ENCODE measurements at regions not wholly inside any gene's neighbourhood (a gene's known extent, or its start where the extent isn't known, plus 50 kb on each side); places are given as distances from the start of the nearest gene placed in this dataset.

GRCh38 chr16:10312784-10313724 lies 72.8 kb upstream of the ATF7IP2 start:
- H3K36me3 ChIP-seq, result no peaks in the 10 kb centered on the region
- peak overlapping the region; percentile 8 to 69 (median 63); a peak in 20 of 22 replicates for H3K4me2 ChIP-seq
- H3K4me1 ChIP-seq, result peaks cover 7 to 45% (median 32%) of the 10 kb centered on the region in 10 experiments
- no peaks in the 10 kb centered on the region for H3K27me3 ChIP-seq
- H3K4me3 ChIP-seq, result no peak overlapping the region
- no peaks in the 10 kb centered on the region for H4K20me1 ChIP-seq
- H3K27ac ChIP-seq, result peak overlapping the region in 8 of 11 experiments; percentile 4 to 59 (median 43); a peak in 14 of 22 replicates
- no peak for TF ChIP-seq Cebpa-rat (IDR thresholded peaks at IDR 0.05)
- H3K9ac ChIP-seq, result peak overlapping the region in 4 of 11 experiments; percentile 7 to 36 (median 20); a peak in 4 of 22 replicates
- peaks cover 0 to 3% (median 0%) of the 10 kb centered on the region in 11 experiments; a peak in 1 of 22 replicates for H3K9me3 ChIP-seq (replicated peaks in 1 of 11)

GRCh38 chr16:10314317-10314716 lies 71.5 kb upstream of the ATF7IP2 start:
- no peak overlapping the region; a peak in 1 of 22 replicates for H3K9ac ChIP-seq
- H3K4me1 ChIP-seq, result peaks cover 7 to 41% (median 28%) of the 10 kb centered on the region in 10 experiments
- H3K4me3 ChIP-seq, result no peak overlapping the region
- H3K27ac ChIP-seq, result peak overlapping the region in 3 of 11 experiments; percentile 17 to 50 (median 21); a peak in 2 of 22 replicates
- H3K27me3 ChIP-seq, result no peaks in the 10 kb centered on the region
- H3K36me3 ChIP-seq, result no peaks in the 10 kb centered on the region
- H3K9me3 ChIP-seq (replicated peaks in 1 of 11), result no peaks in the 10 kb centered on the region
- H3K4me2 ChIP-seq, result peak overlapping the region in 1 of 11 experiments; percentile 66; a peak in 1 of 22 replicates
- no peak for TF ChIP-seq Cebpa-rat (IDR thresholded peaks at IDR 0.05)
- H4K20me1 ChIP-seq, result no peaks in the 10 kb centered on the region

- H3K27me3 ChIP-seq, result no peaks in the 10 kb centered on the region
- H3K36me3 ChIP-seq, result no peaks in the 10 kb centered on the region
- peaks cover 7 to 41% (median 28%) of the 10 kb centered on the region in 10 experiments for H3K4me1 ChIP-seq
- H3K9ac ChIP-seq, result no peak overlapping the region; a peak in 1 of 22 replicates
- H3K4me3 ChIP-seq, result no peak overlapping the region
- TF ChIP-seq Cebpa-rat (IDR thresholded peaks at IDR 0.05), result no peak
- H4K20me1 ChIP-seq, result no peaks in the 10 kb centered on the region
- H3K4me2 ChIP-seq, result 0 out of 22 replicates have a peak overlapping the region, but pooled peaks of 1 of the 11 experiments have one; percentile 66
- peak overlapping the region in 1 of 11 experiments; percentile 50; a peak in 1 of 22 replicates for H3K27ac ChIP-seq
- H3K9me3 ChIP-seq (replicated peaks in 1 of 11), result no peaks in the 10 kb centered on the region
These were observed 71.0 kb upstream of the ATF7IP2 start for GRCh38 chr16:10314811-10315210.

- no peaks in the 10 kb centered on the region for H3K27me3 ChIP-seq
- no peak overlapping the region for H3K4me2 ChIP-seq
- no peak overlapping the region for H3K4me3 ChIP-seq
- peaks cover 7 to 24% (median 19%) of the 10 kb centered on the region in 10 experiments for H3K4me1 ChIP-seq
- no peaks in the 10 kb centered on the region for H3K36me3 ChIP-seq
- H3K9ac ChIP-seq, result no peak overlapping the region
- no peaks in the 10 kb centered on the region for H3K9me3 ChIP-seq (replicated peaks in 1 of 11)
- no peak overlapping the region for H3K27ac ChIP-seq
- no peak; a peak in 1 of 22 replicates for TF ChIP-seq Cebpa-rat (IDR thresholded peaks at IDR 0.05)
- no peaks in the 10 kb centered on the region for H4K20me1 ChIP-seq
These were observed 68.3 kb upstream of the ATF7IP2 start for GRCh38 chr16:10317425-10318001.

- Histone ChIP-seq H3K4me1 (peaks cover 0 to 10% (median 5%) of the 10 kb centered on the region in 10 experiments; a peak in 11 of 20 replicates), H4K20me1 (no peaks in the 10 kb centered on the region), H3K9me3 (replicated peaks in 1 of 11) (no peaks in the 10 kb centered on the region), H3K36me3 (no peaks in the 10 kb centered on the region), H3K4me2 (no peak overlapping the region), H3K4me3 (no peak overlapping the region), H3K9ac (no peak overlapping the region), H3K27ac (no peak overlapping the region), H3K27me3 (no peaks in the 10 kb centered on the region)
- TF ChIP-seq Cebpa-rat (IDR thresholded peaks at IDR 0.05), result no peak
These were observed 66.9 kb upstream of the ATF7IP2 start for GRCh38 chr16:10318798-10319500.

GRCh38 chr16:10321407-10322387 lies 64.2 kb upstream of the ATF7IP2 start:
- no peak for TF ChIP-seq Cebpa-rat (IDR thresholded peaks at IDR 0.05)
- H3K4me1 ChIP-seq, result peaks cover 0 to 5% (median 0%) of the 10 kb centered on the region in 10 experiments; a peak in 2 of 20 replicates
- H3K9me3 ChIP-seq (replicated peaks in 1 of 11), result 0 out of 22 replicates have a peak, but pooled peaks cover 0 to 3% (median 0%) of the 10 kb centered on the region in 11 experiments
- H3K9ac ChIP-seq, result no peak overlapping the region
- H4K20me1 ChIP-seq, result no peaks in the 10 kb centered on the region
- H3K36me3 ChIP-seq, result no peaks in the 10 kb centered on the region
- H3K4me3 ChIP-seq, result no peak overlapping the region
- H3K27ac ChIP-seq, result no peak overlapping the region
- H3K27me3 ChIP-seq, result no peaks in the 10 kb centered on the region
- no peak overlapping the region for H3K4me2 ChIP-seq

GRCh38 chr16:10322723-10323527 lies 62.9 kb upstream of the ATF7IP2 start:
- no peaks in the 10 kb centered on the region for H3K27me3 ChIP-seq
- H3K9ac ChIP-seq, result no peak overlapping the region
- no peak overlapping the region for H3K27ac ChIP-seq
- no peaks in the 10 kb centered on the region for H3K36me3 ChIP-seq
- H3K4me1 ChIP-seq, result peaks cover 0 to 6% (median 0%) of the 10 kb centered on the region in 10 experiments; a peak in 4 of 20 replicates
- H3K4me3 ChIP-seq, result no peak overlapping the region
- TF ChIP-seq Cebpa-rat (IDR thresholded peaks at IDR 0.05), result no peak
- 0 out of 22 replicates have a peak, but pooled peaks cover 0 to 3% (median 0%) of the 10 kb centered on the region in 11 experiments for H3K9me3 ChIP-seq (replicated peaks in 1 of 11)
- no peaks in the 10 kb centered on the region for H4K20me1 ChIP-seq
- H3K4me2 ChIP-seq, result no peak overlapping the region

All from BLaER1 treated with 17β-estradiol and CSF1 and Interleukin-3, amounts not matched to agents 10 nM and 100 nM (cell line).